ENCODE measurements at regions not wholly inside any gene's neighbourhood (a gene's known extent, or its start where the extent isn't known, plus 50 kb on each side); places are given as distances from the start of the nearest gene placed in this dataset.

- Mint-ChIP-seq H3K4me1 (no peaks in the 10 kb centered on the region), H3K4me3 (no peak overlapping the region), H3K36me3 (ENCODE audit: low read depth) (no peaks in the 10 kb centered on the region), H3K27ac (no peak overlapping the region), H3K9me3 (no peaks in the 10 kb centered on the region), H3K27me3 (ENCODE audit: low read depth) (peaks cover 4% of the 10 kb centered on the region)
- no peak for TF ChIP-seq CTCF (IDR thresholded peaks at IDR 0.05; ENCODE audit: unreplicated experiment in 3 of 3)
Observed at GRCh38 chr2:199113111-199113510, 344.6 kb downstream of the SATB2 start.

- Mint-ChIP-seq H3K27me3 (ENCODE audit: low read depth) (peaks cover 8% of the 10 kb centered on the region), H3K9me3 (no peaks in the 10 kb centered on the region), H3K4me1 (no peaks in the 10 kb centered on the region), H3K4me3 (no peak overlapping the region), H3K27ac (no peak overlapping the region), H3K36me3 (ENCODE audit: low read depth) (no peaks in the 10 kb centered on the region)
- no peak for TF ChIP-seq CTCF (IDR thresholded peaks at IDR 0.05; ENCODE audit: unreplicated experiment in 3 of 3)
Observed at GRCh38 chr2:199111458-199111857, 346.3 kb downstream of the SATB2 start.

GRCh38 chr2:199108056-199108455, 349.7 kb downstream of the SATB2 start:
- Mint-ChIP-seq H3K4me3 (no peak overlapping the region), H3K9me3 (no peaks in the 10 kb centered on the region), H3K27me3 (ENCODE audit: low read depth) (peaks cover 5% of the 10 kb centered on the region), H3K36me3 (ENCODE audit: low read depth) (no peaks in the 10 kb centered on the region), H3K4me1 (no peaks in the 10 kb centered on the region), H3K27ac (no peak overlapping the region)
- TF ChIP-seq CTCF (IDR thresholded peaks at IDR 0.05; ENCODE audit: unreplicated experiment in 3 of 3): no peak

- H3K27ac Mint-ChIP-seq: no peak overlapping the region
- H3K4me1 Mint-ChIP-seq: no peaks in the 10 kb centered on the region
- no peaks in the 10 kb centered on the region for H3K36me3 Mint-ChIP-seq (ENCODE audit: low read depth)
- H3K4me3 Mint-ChIP-seq: no peak overlapping the region
- no peaks in the 10 kb centered on the region for H3K9me3 Mint-ChIP-seq
- peaks cover 5% of the 10 kb centered on the region for H3K27me3 Mint-ChIP-seq (ENCODE audit: low read depth)
- no peak for TF ChIP-seq CTCF (IDR thresholded peaks at IDR 0.05; ENCODE audit: unreplicated experiment in 3 of 3)
Observed at GRCh38 chr2:199105826-199106225, 351.9 kb downstream of the SATB2 start.

GRCh38 chr2:199101487-199101886, 356.3 kb downstream of the SATB2 start:
- H3K4me1 Mint-ChIP-seq: no peaks in the 10 kb centered on the region
- TF ChIP-seq CTCF (IDR thresholded peaks at IDR 0.05; ENCODE audit: unreplicated experiment in 3 of 3): no peak
- no peak overlapping the region for H3K4me3 Mint-ChIP-seq
- H3K27ac Mint-ChIP-seq: no peak overlapping the region
- H3K9me3 Mint-ChIP-seq: no peaks in the 10 kb centered on the region
- H3K27me3 Mint-ChIP-seq (ENCODE audit: low read depth): no peaks in the 10 kb centered on the region
- no peaks in the 10 kb centered on the region for H3K36me3 Mint-ChIP-seq (ENCODE audit: low read depth)

GRCh38 chr2:199100326-199101110, 357.2 kb downstream of the SATB2 start:
- H3K4me1 Mint-ChIP-seq: no peaks in the 10 kb centered on the region
- H3K9me3 Mint-ChIP-seq: no peaks in the 10 kb centered on the region
- no peak overlapping the region for H3K27ac Mint-ChIP-seq
- H3K27me3 Mint-ChIP-seq (ENCODE audit: low read depth): no peaks in the 10 kb centered on the region
- TF ChIP-seq CTCF (IDR thresholded peaks at IDR 0.05; ENCODE audit: unreplicated experiment in 3 of 3): no peak
- no peak overlapping the region for H3K4me3 Mint-ChIP-seq
- no peaks in the 10 kb centered on the region for H3K36me3 Mint-ChIP-seq (ENCODE audit: low read depth)
